HCT116 (cell line): ENCODE measurements at regions not wholly inside any gene's neighbourhood (a gene's known extent, or its start where the extent isn't known, plus 50 kb on each side); places are given as distances from the start of the nearest gene placed in this dataset.

Experiments
- ATAC-seq: fragments of 200-7000 bp; cut with Tn5 transposase; 2 replicates; pipeline ENCODE4 v1.9.1; 2020; ENCODE audit warnings: mild to moderate bottlenecking, moderate library complexity
- BruUV-seq: library from RNA; stranded (reverse); fragments of 400-500 nt; replicated peaks from 2 replicates; lab custom pipeline; 2021; lab: Mats Ljungman, UMichigan
- CTCF ChIA-PET: fragments of 300-600 bp; sonication (Branson Sonifier 250); formaldehyde crosslinking; loops from one replicate; lab custom pipeline; 2021; ENCODE audit warnings: antibody characterized with exemption; lab: Charles Lee
- POLR2A ChIA-PET: fragments of 300-600, 350-600 bp; sonication (Branson Sonifier 250); formaldehyde crosslinking; loops from one replicate; lab custom pipeline; 2021; ENCODE audit warnings: antibody characterized with exemption; lab: Charles Lee
- RAD21 ChIA-PET, 2 experiments: fragments of 300-600 bp; sonication (Branson Sonifier 250); formaldehyde crosslinking; loops; one replicate each; lab custom pipeline; 2023; ENCODE audit warnings: low total read pairs in 2 of 2; ENCODE audit not compliant: uncharacterized antibody in 2 of 2, unreplicated experiment in 2 of 2, low non-redundant PET in 1 of 2; lab: Charles Lee
- DNase-seq: peaks from one replicate; pipeline ENCODE4 v3.0.0-alpha.2; 2010; ENCODE audit warnings: low read depth, low spot score
- H2AFZ ChIP-seq: fragments of 200-600 bp; shearing (Covaris generic), sonication (generic); 2 replicates; pipeline ENCODE4 v1.6.1; 2017; ENCODE audit warnings: low read depth, mixed run types, mixed read lengths, antibody characterized with exemption, low read length; ENCODE audit not compliant: poor library complexity, severe bottlenecking
- H3K27ac ChIP-seq: 2 replicates; pipeline ENCODE4 v1.5.1; 2012; ENCODE audit warnings: low read depth, low read length
- H3K27me3 ChIP-seq: fragments of 200-600 bp; sonication (generic); 2 replicates; pipeline ENCODE4 v1.6.1; 2016; ENCODE audit warnings: mixed run types, low read length, mixed read lengths; ENCODE audit not compliant: insufficient read depth
- H3K36me3 ChIP-seq, 2 experiments: fragments of 200-500 bp in 1 of 2; fragments of 200-600 bp in 1 of 2; sonication (Bioruptor generic) in 1 of 2; sonication (generic) in 1 of 2; 2 replicates each; pipeline versions ENCODE4 v1.5.1 to v1.6.1; 2014 to 2016; ENCODE audit warnings: low read length in 2 of 2, inconsistent platforms in 1 of 2, mixed read lengths in 1 of 2, mixed run types in 1 of 2; ENCODE audit not compliant: insufficient read depth in 2 of 2, control insufficient read depth in 1 of 2
- H3K4me1 ChIP-seq, 2 experiments: fragments of 200-600 bp in 1 of 2; sonication (generic) in 1 of 2; 2 replicates each; pipeline versions ENCODE4 v1.5.1 to v1.6.1; 2012 to 2017; ENCODE audit warnings: low read length in 2 of 2, inconsistent platforms in 1 of 2, mild to moderate bottlenecking in 1 of 2, mixed read lengths in 1 of 2, mixed run types in 1 of 2, moderate library complexity in 1 of 2; ENCODE audit not compliant: insufficient read depth in 2 of 2, control insufficient read depth in 1 of 2
- H3K4me2 ChIP-seq: fragments of 200-600 bp; sonication (generic); 2 replicates; pipeline ENCODE4 v1.6.1; 2017; ENCODE audit warnings: mixed run types, low read length, mixed read lengths
- H3K4me3 ChIP-seq, 2 experiments: fragments of 200-600 bp in 1 of 2; sonication (generic) in 1 of 2; replicated peaks in 1 of 2; 2 replicates each; pipeline ENCODE4 v1.5.1; 2011 to 2016; ENCODE audit warnings: low read length in 2 of 2, control low read depth in 1 of 2, low read depth in 1 of 2, mild to moderate bottlenecking in 1 of 2, mixed read lengths in 1 of 2, mixed run types in 1 of 2
- H3K79me2 ChIP-seq: fragments of 200-600 bp; sonication (generic); 2 replicates; pipeline ENCODE4 v1.6.1; 2017; ENCODE audit warnings: mild to moderate bottlenecking, mixed run types, low read length, moderate library complexity, mixed read lengths; ENCODE audit not compliant: insufficient read depth
- H3K9ac ChIP-seq: fragments of 200-600 bp; sonication (generic); 2 replicates; pipeline ENCODE4 v1.6.1; 2016; ENCODE audit warnings: low read length, mixed read lengths
- H3K9me2 ChIP-seq: fragments of 200-600 bp; sonication (generic), shearing (Covaris generic); 2 replicates; pipeline ENCODE4 v1.6.1; 2017; ENCODE audit warnings: mixed run types, mild to moderate bottlenecking, moderate library complexity; ENCODE audit not compliant: insufficient read depth
- H3K9me3 ChIP-seq, 2 experiments: fragments of 200-500 bp in 1 of 2; fragments of 200-600 bp in 1 of 2; sonication (Bioruptor generic) in 1 of 2; sonication (generic) in 1 of 2; 2 replicates each; pipeline ENCODE4 v1.6.1; 2014 to 2017; ENCODE audit warnings: low read length in 2 of 2, mixed read lengths in 2 of 2, inconsistent platforms in 1 of 2, low read depth in 1 of 2, mild to moderate bottlenecking in 1 of 2, mixed run types in 1 of 2, moderate library complexity in 1 of 2; ENCODE audit not compliant: control insufficient read depth in 1 of 2, insufficient read depth in 1 of 2
- H4K20me1 ChIP-seq: fragments of 200-600 bp; sonication (generic), shearing (Covaris generic); 2 replicates; pipeline ENCODE4 v1.6.1; 2017; ENCODE audit warnings: mixed run types, mild to moderate bottlenecking, moderate library complexity; ENCODE audit not compliant: insufficient read depth
- CBX3 ChIP-seq: IDR thresholded peaks from 2 replicates; pipeline ENCODE4 v1.6.1; 2012; ENCODE audit warnings: low read depth
- EZH2 ChIP-seq: fragments of 200-600 bp; sonication (generic); IDR thresholded peaks from 2 replicates; pipeline ENCODE4 v1.6.1; 2017; ENCODE audit warnings: antibody characterized with exemption, mixed run types
- FOSL1 ChIP-seq: IDR thresholded peaks from 2 replicates; pipeline ENCODE4 v1.6.1; 2012; ENCODE audit warnings: low read depth
- RAD21 ChIP-seq: IDR thresholded peaks from 2 replicates; pipeline ENCODE4 v1.6.1; 2012; ENCODE audit warnings: low read depth, mild to moderate bottlenecking
- TCF7L2 ChIP-seq: IDR thresholded peaks from 2 replicates; pipeline ENCODE4 v1.7.0; 2011; ENCODE audit warnings: borderline replicate concordance, inconsistent platforms; ENCODE audit not compliant: insufficient read depth, insufficient read length; ENCODE audit errors: extremely low read depth
- intact Hi-C: fragments of 100-400 bp; cut with micrococcal nuclease; formaldehyde crosslinking; loops from 2 replicates; pipeline ENCODE4 v1.10.0; 2022
- TF ChIP-seq, protein P1 (sequence below): IDR thresholded peaks from 2 replicates; pipeline ENCODE4 v1.6.1; 2012
- TF ChIP-seq, protein P2 (sequence below), 3 experiments: fragments of 200-600 bp in 1 of 3; sonication (generic) in 1 of 3; IDR thresholded peaks in 2 of 3; conservative IDR thresholded peaks in 1 of 3; 2 replicates each; pipeline ENCODE4 v1.5.1; 2012 to 2017; ENCODE audit warnings: low read depth in 2 of 3, low read length in 2 of 3, antibody characterized with exemption in 1 of 3, borderline replicate concordance in 1 of 3, control low read depth in 1 of 3, mild to moderate bottlenecking in 1 of 3, mixed read lengths in 1 of 3, mixed run types in 1 of 3, moderate library complexity in 1 of 3; ENCODE audit not compliant: insufficient read depth in 1 of 3
- TF ChIP-seq, protein P3 (sequence below): IDR thresholded peaks from 2 replicates; pipeline ENCODE4 v1.6.1; 2012
- TF ChIP-seq, protein P4 (sequence below): IDR thresholded peaks from 2 replicates; pipeline ENCODE4 v1.6.1; 2011; ENCODE audit warnings: mild to moderate bottlenecking, low read length, moderate library complexity; ENCODE audit not compliant: insufficient replicate concordance; ENCODE audit errors: extremely low read depth

- H3K27me3 ChIP-seq = no peaks in the 10 kb centered on the region
- RAD21 ChIA-PET = no interaction called here
- H3K27ac ChIP-seq = no peak overlapping the region
- no peaks in the 10 kb centered on the region for H3K36me3 ChIP-seq
- no peaks in the 10 kb centered on the region for H3K9me2 ChIP-seq
- no peak overlapping the region for H3K4me2 ChIP-seq
- H3K4me1 ChIP-seq = no peaks in the 10 kb centered on the region
- CTCF ChIA-PET = no interaction called here
- intact Hi-C loops = no loop called here
- peaks cover 15 to 17% of the 10 kb centered on the region in 2 experiments; a peak in 2 of 4 replicates for H3K9me3 ChIP-seq
- DNase-seq (no peak), ATAC-seq (no peak)
- TF ChIP-seq FOSL1 (no peak), RAD21 (no peak)
- no peak overlapping the region for H3K9ac ChIP-seq
- no TSS peak for BruUV-seq
- no peaks in the 10 kb centered on the region for H4K20me1 ChIP-seq
- H3K4me3 ChIP-seq = no peak overlapping the region
- POLR2A ChIA-PET = no interaction called here
- H3K79me2 ChIP-seq = no peaks in the 10 kb centered on the region
- H2AFZ ChIP-seq = no peak overlapping the region
Measured at GRCh38 chr14:86299994-86300393, 770.0 kb downstream of the FLRT2 start.

- ChIA-PET POLR2A (no interaction called here), CTCF (no interaction called here), RAD21 (no interaction called here)
- Histone ChIP-seq H3K9me2 (no peaks in the 10 kb centered on the region), H3K9ac (no peak overlapping the region), H3K4me3 (no peak overlapping the region), H3K79me2 (no peaks in the 10 kb centered on the region), H3K9me3 (peaks cover 14 to 21% of the 10 kb centered on the region in 2 experiments; a peak in 2 of 4 replicates), H3K4me1 (no peaks in the 10 kb centered on the region), H3K27ac (no peak overlapping the region), H2AFZ (no peak overlapping the region), H3K27me3 (no peaks in the 10 kb centered on the region), H4K20me1 (no peaks in the 10 kb centered on the region), H3K36me3 (no peaks in the 10 kb centered on the region), H3K4me2 (no peak overlapping the region)
- DNase-seq (no peak), ATAC-seq (no peak)
- no TSS peak for BruUV-seq
- intact Hi-C loops = no loop called here
- TF ChIP-seq, protein P1, sequence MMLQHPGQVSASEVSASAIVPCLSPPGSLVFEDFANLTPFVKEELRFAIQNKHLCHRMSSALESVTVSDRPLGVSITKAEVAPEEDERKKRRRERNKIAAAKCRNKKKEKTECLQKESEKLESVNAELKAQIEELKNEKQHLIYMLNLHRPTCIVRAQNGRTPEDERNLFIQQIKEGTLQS = no peak
- TF ChIP-seq, protein P2, sequence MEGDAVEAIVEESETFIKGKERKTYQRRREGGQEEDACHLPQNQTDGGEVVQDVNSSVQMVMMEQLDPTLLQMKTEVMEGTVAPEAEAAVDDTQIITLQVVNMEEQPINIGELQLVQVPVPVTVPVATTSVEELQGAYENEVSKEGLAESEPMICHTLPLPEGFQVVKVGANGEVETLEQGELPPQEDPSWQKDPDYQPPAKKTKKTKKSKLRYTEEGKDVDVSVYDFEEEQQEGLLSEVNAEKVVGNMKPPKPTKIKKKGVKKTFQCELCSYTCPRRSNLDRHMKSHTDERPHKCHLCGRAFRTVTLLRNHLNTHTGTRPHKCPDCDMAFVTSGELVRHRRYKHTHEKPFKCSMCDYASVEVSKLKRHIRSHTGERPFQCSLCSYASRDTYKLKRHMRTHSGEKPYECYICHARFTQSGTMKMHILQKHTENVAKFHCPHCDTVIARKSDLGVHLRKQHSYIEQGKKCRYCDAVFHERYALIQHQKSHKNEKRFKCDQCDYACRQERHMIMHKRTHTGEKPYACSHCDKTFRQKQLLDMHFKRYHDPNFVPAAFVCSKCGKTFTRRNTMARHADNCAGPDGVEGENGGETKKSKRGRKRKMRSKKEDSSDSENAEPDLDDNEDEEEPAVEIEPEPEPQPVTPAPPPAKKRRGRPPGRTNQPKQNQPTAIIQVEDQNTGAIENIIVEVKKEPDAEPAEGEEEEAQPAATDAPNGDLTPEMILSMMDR (IDR thresholded peaks at IDR 0.05 in 2 of 3, conservative IDR thresholded peaks at IDR 0.05 in 1 of 3; ENCODE audit: borderline replicate concordance in 1 of 3, insufficient read depth in 1 of 3, low read depth in 2 of 3, low read length in 2 of 3) = no peak
- TF ChIP-seq, protein P3, sequence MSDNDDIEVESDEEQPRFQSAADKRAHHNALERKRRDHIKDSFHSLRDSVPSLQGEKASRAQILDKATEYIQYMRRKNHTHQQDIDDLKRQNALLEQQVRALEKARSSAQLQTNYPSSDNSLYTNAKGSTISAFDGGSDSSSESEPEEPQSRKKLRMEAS = no peak
- no peak for TF ChIP-seq FOSL1
- TF ChIP-seq TCF7L2 = no peak
- TF ChIP-seq, protein P4, sequence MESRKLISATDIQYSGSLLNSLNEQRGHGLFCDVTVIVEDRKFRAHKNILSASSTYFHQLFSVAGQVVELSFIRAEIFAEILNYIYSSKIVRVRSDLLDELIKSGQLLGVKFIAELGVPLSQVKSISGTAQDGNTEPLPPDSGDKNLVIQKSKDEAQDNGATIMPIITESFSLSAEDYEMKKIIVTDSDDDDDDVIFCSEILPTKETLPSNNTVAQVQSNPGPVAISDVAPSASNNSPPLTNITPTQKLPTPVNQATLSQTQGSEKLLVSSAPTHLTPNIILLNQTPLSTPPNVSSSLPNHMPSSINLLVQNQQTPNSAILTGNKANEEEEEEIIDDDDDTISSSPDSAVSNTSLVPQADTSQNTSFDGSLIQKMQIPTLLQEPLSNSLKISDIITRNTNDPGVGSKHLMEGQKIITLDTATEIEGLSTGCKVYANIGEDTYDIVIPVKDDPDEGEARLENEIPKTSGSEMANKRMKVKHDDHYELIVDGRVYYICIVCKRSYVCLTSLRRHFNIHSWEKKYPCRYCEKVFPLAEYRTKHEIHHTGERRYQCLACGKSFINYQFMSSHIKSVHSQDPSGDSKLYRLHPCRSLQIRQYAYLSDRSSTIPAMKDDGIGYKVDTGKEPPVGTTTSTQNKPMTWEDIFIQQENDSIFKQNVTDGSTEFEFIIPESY = no peak
- no peak for TF ChIP-seq EZH2
- TF ChIP-seq CBX3 = no peak
Measured at GRCh38 chr14:86296173-86296572, 766.2 kb downstream of the FLRT2 start.
